ENCODE measurements at regions not wholly inside any gene's neighbourhood (a gene's known extent, or its start where the extent isn't known, plus 50 kb on each side); places are given as distances from the start of the nearest gene placed in this dataset.

- H3K27me3 ChIP-seq (replicated peaks), result no peaks in the 10 kb centered on the region
- no peak for DNase-seq
- H3K36me3 ChIP-seq (replicated peaks), result no peaks in the 10 kb centered on the region
- in situ Hi-C loops (cut with HindIII; ENCODE audit: low pct_ligation_motif_present, low sequenced_read_pairs), result no loop called here
- no peak overlapping the region for H3K27ac ChIP-seq
- no peak for TF ChIP-seq CTCF (IDR thresholded peaks at IDR 0.05; ENCODE audit: low read depth, low read length, missing control alignments)
- H3K4me3 ChIP-seq (ENCODE audit: low read depth, low read length), result no peak overlapping the region
Observed at GRCh38 chr6:120039664-120040063, 690.1 kb upstream of the MAN1A1 start.

GRCh38 chr6:120031837-120032236 lies 682.3 kb upstream of the MAN1A1 start:
- DNase-seq, result no peak
- in situ Hi-C loops (cut with HindIII; ENCODE audit: low pct_ligation_motif_present, low sequenced_read_pairs), result no loop called here

GRCh38 chr6:120026791-120027190 lies 677.2 kb upstream of the MAN1A1 start:
- Histone ChIP-seq H3K27ac (no peak overlapping the region), H3K27me3 (replicated peaks) (no peaks in the 10 kb centered on the region), H3K36me3 (replicated peaks) (no peaks in the 10 kb centered on the region), H3K4me3 (ENCODE audit: low read depth, low read length) (no peak overlapping the region)
- no peak for TF ChIP-seq CTCF (IDR thresholded peaks at IDR 0.05; ENCODE audit: low read depth, low read length, missing control alignments)
- in situ Hi-C loops (cut with HindIII; ENCODE audit: low pct_ligation_motif_present, low sequenced_read_pairs), result no loop called here
- no peak for DNase-seq

More at GRCh38 chr6:120031837-120032236, 682.3 kb upstream of the MAN1A1 start:
- H3K4me3 ChIP-seq (ENCODE audit: low read depth, low read length), result no peak overlapping the region
- H3K27me3 ChIP-seq (replicated peaks), result no peaks in the 10 kb centered on the region
- no peak overlapping the region for H3K27ac ChIP-seq
- no peak for TF ChIP-seq CTCF (IDR thresholded peaks at IDR 0.05; ENCODE audit: low read depth, low read length, missing control alignments)
- H3K36me3 ChIP-seq (replicated peaks), result no peaks in the 10 kb centered on the region

GRCh38 chr6:120010075-120010474 lies 660.5 kb upstream of the MAN1A1 start:
- Histone ChIP-seq H3K27me3 (replicated peaks) (no peaks in the 10 kb centered on the region), H3K27ac (no peak overlapping the region), H3K4me3 (ENCODE audit: low read depth, low read length) (no peak overlapping the region), H3K36me3 (replicated peaks) (no peaks in the 10 kb centered on the region)
- in situ Hi-C loops (cut with HindIII; ENCODE audit: low pct_ligation_motif_present, low sequenced_read_pairs), result no loop called here
- no peak for DNase-seq
- no peak for TF ChIP-seq CTCF (IDR thresholded peaks at IDR 0.05; ENCODE audit: low read depth, low read length, missing control alignments)

- H3K36me3 ChIP-seq (replicated peaks), result no peaks in the 10 kb centered on the region
- no peak for TF ChIP-seq CTCF (IDR thresholded peaks at IDR 0.05; ENCODE audit: low read depth, low read length, missing control alignments)
- no peak overlapping the region for H3K4me3 ChIP-seq (ENCODE audit: low read depth, low read length)
- H3K27ac ChIP-seq, result no peak overlapping the region
- DNase-seq, result no peak
- in situ Hi-C loops (cut with HindIII; ENCODE audit: low pct_ligation_motif_present, low sequenced_read_pairs), result no loop called here
- no peaks in the 10 kb centered on the region for H3K27me3 ChIP-seq (replicated peaks)
Observed at GRCh38 chr6:120005292-120005976, 655.9 kb upstream of the MAN1A1 start.

All from brain microvascular endothelial cell (primary cell).